ENCODE measurements at regions not wholly inside any gene's neighbourhood (a gene's known extent, or its start where the extent isn't known, plus 50 kb on each side); places are given as distances from the start of the nearest gene placed in this dataset.

GRCh38 chr3:153003862-153004261 lies 158.2 kb upstream of the RAP2B start:
- DNase-seq (no peak), ATAC-seq (no peak)
- H3K27ac ChIP-seq, result no peak overlapping the region
- no peaks in the 10 kb centered on the region for H3K9me3 ChIP-seq
- H3K4me3 ChIP-seq, result no peak overlapping the region
- no peak for TF ChIP-seq CTCF (IDR thresholded peaks at IDR 0.05)
- no peaks in the 10 kb centered on the region for H3K4me1 ChIP-seq
- intact Hi-C loops (cut with DNase I), result no loop called here
- H3K27me3 ChIP-seq, result no peaks in the 10 kb centered on the region
- no peaks in the 10 kb centered on the region for H3K36me3 ChIP-seq

- ATAC-seq, result no peak
- no peak for DNase-seq
- H3K36me3 ChIP-seq, result no peaks in the 10 kb centered on the region
- intact Hi-C loops (cut with DNase I), result no loop called here
- TF ChIP-seq CTCF (IDR thresholded peaks at IDR 0.05), result no peak
- H3K9me3 ChIP-seq, result no peaks in the 10 kb centered on the region
- no peaks in the 10 kb centered on the region for H3K27me3 ChIP-seq
- H3K4me3 ChIP-seq, result no peak overlapping the region
- no peak overlapping the region for H3K27ac ChIP-seq
- no peaks in the 10 kb centered on the region for H3K4me1 ChIP-seq
Measured at GRCh38 chr3:153008226-153008625, 153.8 kb upstream of the RAP2B start.

GRCh38 chr3:153023896-153024295 lies 138.1 kb upstream of the RAP2B start:
- Histone ChIP-seq H3K9me3 (no peaks in the 10 kb centered on the region), H3K27ac (no peak overlapping the region), H3K36me3 (no peaks in the 10 kb centered on the region), H3K27me3 (no peaks in the 10 kb centered on the region), H3K4me3 (no peak overlapping the region), H3K4me1 (no peaks in the 10 kb centered on the region)
- ATAC-seq (no peak), DNase-seq (no peak)
- intact Hi-C loops (cut with DNase I), result no loop called here
- TF ChIP-seq CTCF (IDR thresholded peaks at IDR 0.05), result no peak

GRCh38 chr3:153026026-153026425 lies 136.0 kb upstream of the RAP2B start:
- TF ChIP-seq CTCF (IDR thresholded peaks at IDR 0.05), result peak; percentile 54 to 57
- Histone ChIP-seq H3K27me3 (no peaks in the 10 kb centered on the region), H3K36me3 (no peaks in the 10 kb centered on the region), H3K27ac (no peak overlapping the region), H3K9me3 (no peaks in the 10 kb centered on the region), H3K4me3 (no peak overlapping the region), H3K4me1 (no peaks in the 10 kb centered on the region)
- intact Hi-C loops (cut with DNase I), result no loop called here
- peak; percentile 46 for ATAC-seq
- peak in 2 of 4 donors; percentile 37 to 55 for DNase-seq

GRCh38 chr3:153028381-153028780 lies 133.6 kb upstream of the RAP2B start:
- Histone ChIP-seq H3K27ac (no peak overlapping the region), H3K36me3 (no peaks in the 10 kb centered on the region), H3K4me3 (no peak overlapping the region), H3K9me3 (no peaks in the 10 kb centered on the region), H3K27me3 (no peaks in the 10 kb centered on the region), H3K4me1 (no peaks in the 10 kb centered on the region)
- no peak for TF ChIP-seq CTCF (IDR thresholded peaks at IDR 0.05)
- DNase-seq (peak in 1 of 4 donors; percentile 10), ATAC-seq (no peak)
- intact Hi-C loops (cut with DNase I), result no loop called here

Measured in left lung (tissue), 4 donors.